ENCODE measurements at regions not wholly inside any gene's neighbourhood (a gene's known extent, or its start where the extent isn't known, plus 50 kb on each side); places are given as distances from the start of the nearest gene placed in this dataset.

DNA sequence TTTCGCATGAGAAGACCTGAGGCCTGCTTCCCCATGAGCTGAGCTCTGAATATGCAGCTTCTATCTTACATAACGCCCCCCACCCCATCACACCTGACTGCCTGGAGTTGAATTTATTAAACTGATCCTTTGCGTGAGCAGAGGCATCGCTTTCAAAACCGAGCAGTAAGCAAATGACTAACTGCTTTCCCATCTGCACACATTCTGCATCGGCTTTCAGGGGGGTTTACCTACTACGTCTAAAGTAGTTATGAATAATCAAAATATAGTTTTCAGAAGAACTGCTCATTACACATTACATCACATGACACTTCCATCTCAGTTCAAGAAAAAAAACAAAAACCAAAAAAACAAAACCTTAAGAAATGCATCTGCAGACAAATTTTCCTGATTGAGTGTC is 54.7 kb upstream of the EGR2 start:
- no peak for DNase-seq (ENCODE audit: low read depth)
- H3K4me3 ChIP-seq (ENCODE audit: low read length) = no peak overlapping the region
- TF ChIP-seq, protein P1, sequence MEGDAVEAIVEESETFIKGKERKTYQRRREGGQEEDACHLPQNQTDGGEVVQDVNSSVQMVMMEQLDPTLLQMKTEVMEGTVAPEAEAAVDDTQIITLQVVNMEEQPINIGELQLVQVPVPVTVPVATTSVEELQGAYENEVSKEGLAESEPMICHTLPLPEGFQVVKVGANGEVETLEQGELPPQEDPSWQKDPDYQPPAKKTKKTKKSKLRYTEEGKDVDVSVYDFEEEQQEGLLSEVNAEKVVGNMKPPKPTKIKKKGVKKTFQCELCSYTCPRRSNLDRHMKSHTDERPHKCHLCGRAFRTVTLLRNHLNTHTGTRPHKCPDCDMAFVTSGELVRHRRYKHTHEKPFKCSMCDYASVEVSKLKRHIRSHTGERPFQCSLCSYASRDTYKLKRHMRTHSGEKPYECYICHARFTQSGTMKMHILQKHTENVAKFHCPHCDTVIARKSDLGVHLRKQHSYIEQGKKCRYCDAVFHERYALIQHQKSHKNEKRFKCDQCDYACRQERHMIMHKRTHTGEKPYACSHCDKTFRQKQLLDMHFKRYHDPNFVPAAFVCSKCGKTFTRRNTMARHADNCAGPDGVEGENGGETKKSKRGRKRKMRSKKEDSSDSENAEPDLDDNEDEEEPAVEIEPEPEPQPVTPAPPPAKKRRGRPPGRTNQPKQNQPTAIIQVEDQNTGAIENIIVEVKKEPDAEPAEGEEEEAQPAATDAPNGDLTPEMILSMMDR (IDR thresholded peaks at IDR 0.05; ENCODE audit: insufficient read depth, low read depth, low read length, missing control alignments) = no peak

DNA sequence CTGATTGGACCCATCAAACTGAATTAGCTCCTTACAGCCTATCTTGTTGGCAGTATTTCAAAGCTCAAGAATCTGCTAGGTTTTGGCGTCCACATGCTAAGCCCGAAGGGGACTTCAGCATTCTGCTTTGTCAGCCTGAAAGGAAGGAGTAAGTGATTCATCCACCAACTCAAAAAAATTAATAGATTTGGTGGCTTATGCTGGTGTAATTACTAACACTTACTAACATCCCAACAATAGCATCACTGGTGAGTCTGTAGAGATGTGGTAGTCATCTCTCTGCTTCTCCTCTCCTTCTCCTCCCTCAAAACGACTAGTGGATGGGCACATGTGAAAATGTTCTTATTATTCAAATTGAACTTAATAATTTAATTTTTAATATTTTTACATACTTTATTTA is 53.8 kb upstream of the EGR2 start:
- DNase-seq (ENCODE audit: low read depth) = no peak
- H3K4me3 ChIP-seq (ENCODE audit: low read length) = no peak overlapping the region
- TF ChIP-seq, protein P1 (IDR thresholded peaks at IDR 0.05; ENCODE audit: insufficient read depth, low read depth, low read length, missing control alignments) = no peak

DNA sequence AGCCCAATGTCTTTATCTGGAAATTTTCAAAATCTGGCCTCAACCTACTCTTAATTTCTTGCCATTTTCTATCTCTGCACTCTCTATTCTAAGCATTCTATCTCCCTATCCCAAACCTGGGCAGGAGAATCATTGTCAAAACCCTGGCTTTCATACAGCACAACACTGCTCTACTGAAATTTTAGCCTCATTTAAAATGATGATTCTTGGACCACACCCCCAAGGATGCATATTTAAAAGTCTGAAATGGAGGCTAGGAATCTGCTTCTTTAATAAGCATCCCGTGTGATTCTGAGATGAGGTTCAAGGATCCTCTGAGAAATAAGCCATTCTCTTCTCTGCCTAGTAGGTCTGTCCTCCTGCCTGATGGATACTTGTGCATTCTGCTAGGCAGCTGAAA is 50.8 kb upstream of the EGR2 start:
- H3K4me3 ChIP-seq (ENCODE audit: low read length) = no peak overlapping the region
- DNase-seq (ENCODE audit: low read depth) = no peak
- TF ChIP-seq, protein P1 (IDR thresholded peaks at IDR 0.05; ENCODE audit: insufficient read depth, low read depth, low read length, missing control alignments) = no peak

DNA sequence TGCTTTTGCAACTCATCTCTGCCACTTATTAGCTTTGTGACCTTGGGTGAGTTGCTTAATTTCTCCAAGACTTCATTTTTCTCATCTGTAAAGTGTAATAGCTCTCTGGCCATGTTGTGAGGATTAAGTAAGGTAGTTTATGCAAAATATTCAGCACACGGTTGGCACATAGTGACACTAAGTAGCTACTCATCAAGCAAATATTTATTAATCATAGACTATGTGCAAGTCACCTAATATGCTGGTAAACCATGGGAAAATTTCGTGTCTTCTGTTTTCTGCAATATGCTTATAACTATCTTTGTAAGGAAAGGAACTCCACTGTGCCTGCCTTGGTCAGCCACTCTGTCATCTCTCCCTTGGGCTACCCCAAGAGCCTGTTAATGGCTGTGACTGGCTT is 50.3 kb upstream of the EGR2 start:
- H3K4me3 ChIP-seq (ENCODE audit: low read length) = no peak overlapping the region
- peak; percentile 55 for DNase-seq (ENCODE audit: low read depth)
- TF ChIP-seq, protein P1 (IDR thresholded peaks at IDR 0.05; ENCODE audit: insufficient read depth, low read depth, low read length, missing control alignments) = no peak

Measured in epithelial cell of esophagus (primary cell).